ENCODE measurements at regions not wholly inside any gene's neighbourhood (a gene's known extent, or its start where the extent isn't known, plus 50 kb on each side); places are given as distances from the start of the nearest gene placed in this dataset.

GRCh38 chr6:20309186-20309585, 92.5 kb upstream of the E2F3 start (continued):
- TF ChIP-seq ZNF462 (CRISPR knock-in tag; IDR thresholded peaks at IDR 0.05) (no peak), STAT1 (IDR thresholded peaks at IDR 0.05; ENCODE audit: unreplicated experiment) (no peak), ETS1 (IDR thresholded peaks at IDR 0.05) (no peak), CREB1 (CRISPR knock-in tag; IDR thresholded peaks at IDR 0.05; ENCODE audit: low read depth) (no peak)

- Mint-ChIP-seq H3K36me3 (ENCODE audit: low read depth) (no peaks in the 10 kb centered on the region), H3K4me1 (no peaks in the 10 kb centered on the region), H3K27ac (no peak overlapping the region), H3K4me3 (no peak overlapping the region), H3K9me3 (no peaks in the 10 kb centered on the region; the same call in 2 of the 3 replicates), H3K27me3 (ENCODE audit: insufficient read depth, low read depth, poor library complexity) (peaks cover 3% of the 10 kb centered on the region)
- H3K4me1 ChIP-seq (ENCODE audit: insufficient read depth), result no peaks in the 10 kb centered on the region
- TF ChIP-seq CTCF (conservative IDR thresholded peaks at IDR 0.05; ENCODE audit: low read depth in 2 of 2) (no peak), ETS1 (IDR thresholded peaks at IDR 0.05) (no peak), NANOG (IDR thresholded peaks at IDR 0.05; ENCODE audit: borderline replicate concordance) (no peak), ZNF114 (CRISPR knock-in tag; IDR thresholded peaks at IDR 0.05) (no peak), REST (IDR thresholded peaks at IDR 0.05; ENCODE audit: unreplicated experiment) (no peak), EZH2phosphoT487 (IDR thresholded peaks at IDR 0.05; ENCODE audit: unreplicated experiment) (no peak)
- H4K20me1 ChIP-seq (replicated peaks; ENCODE audit: insufficient read depth), result no peaks in the 10 kb centered on the region
- no peak for DNase-seq (ENCODE audit: low spot score)
- H3K27ac ChIP-seq (ENCODE audit: low read depth), result no peak overlapping the region
- 0 out of 2 replicates have a peak, but pooled peaks cover 2% of the 10 kb centered on the region for H3K9me2 ChIP-seq (ENCODE audit: insufficient read depth)
- no peaks in the 10 kb centered on the region for H3F3A ChIP-seq (replicated peaks; ENCODE audit: low read depth)
- no peaks in the 10 kb centered on the region for H3K36me3 ChIP-seq (ENCODE audit: insufficient read depth)
- H3K4me3 ChIP-seq, result no peak overlapping the region
- no peak overlapping the region for H3K4me2 ChIP-seq
- H3K79me2 ChIP-seq (replicated peaks; ENCODE audit: insufficient read depth), result no peaks in the 10 kb centered on the region
- ATAC-seq, result no peak
- no peak overlapping the region for H2AFZ ChIP-seq
- no peaks in the 10 kb centered on the region for H3K27me3 ChIP-seq (ENCODE audit: insufficient read depth)
Observed at GRCh38 chr6:20310185-20310584, 91.5 kb upstream of the E2F3 start.
